IMR-90 (cell line): ENCODE measurements at regions not wholly inside any gene's neighbourhood (a gene's known extent, or its start where the extent isn't known, plus 50 kb on each side); places are given as distances from the start of the nearest gene placed in this dataset.

Experiments
- ATAC-seq: fragments of 200-7000 bp; cut with Tn5 transposase; 2 replicates; pipeline ENCODE4 v1.9.1; 2020; ENCODE audit warnings: low read depth, mild to moderate bottlenecking, moderate library complexity
- BruUV-seq: library from RNA; stranded (reverse); fragments of 400-500 nt; replicated peaks from 2 replicates; lab custom pipeline; 2021; lab: Mats Ljungman, UMichigan
- CTCF ChIA-PET: fragments of 300-600 bp; formaldehyde crosslinking; extraction: SDS; loops from one replicate; lab custom pipeline; 2021; ENCODE audit warnings: antibody characterized with exemption; lab: Yijun Ruan, JAX
- POLR2A ChIA-PET: fragments of 300-600 bp; sonication (Branson Sonifier 250); formaldehyde crosslinking; loops from one replicate; lab custom pipeline; 2022; ENCODE audit warnings: antibody characterized with exemption; ENCODE audit not compliant: unreplicated experiment; lab: Charles Lee
- DNase-seq: peaks from one replicate; pipeline ENCODE4 v3.0.0; 2013
- H2AFZ ChIP-seq: replicated peaks from 2 replicates; pipeline ENCODE3; 2013; ENCODE audit warnings: low read length, mild to moderate bottlenecking; ENCODE audit not compliant: poor library complexity
- H2AK5ac ChIP-seq: 2 replicates; pipeline ENCODE4 v1.6.1; 2013; ENCODE audit warnings: low read depth, low read length, inconsistent platforms
- H2AK9ac ChIP-seq: replicated peaks from 2 replicates; pipeline ENCODE3; 2013; ENCODE audit warnings: mild to moderate bottlenecking, low read depth, low read length, moderate library complexity; ENCODE audit not compliant: poor library complexity
- H2BK120ac ChIP-seq: 2 replicates; pipeline ENCODE4 v1.6.1; 2013; ENCODE audit warnings: low read depth, low read length, inconsistent platforms
- H2BK15ac ChIP-seq: 3 replicates; pipeline ENCODE4 v1.6.1; 2013; ENCODE audit warnings: low read depth, low read length, inconsistent platforms
- H2BK20ac ChIP-seq: 2 replicates; pipeline ENCODE4 v1.6.1; 2013; ENCODE audit warnings: low read depth, mild to moderate bottlenecking, inconsistent platforms, low read length, moderate library complexity
- H2BK5ac ChIP-seq: 2 replicates; pipeline ENCODE4 v1.6.1; 2013; ENCODE audit warnings: mild to moderate bottlenecking, low read depth, low read length, inconsistent platforms; ENCODE audit not compliant: poor library complexity, severe bottlenecking
- H3K14ac ChIP-seq: replicated peaks from 2 replicates; pipeline ENCODE4 v1.6.1; 2013; ENCODE audit warnings: low read depth, low read length, inconsistent platforms
- H3K18ac ChIP-seq: 2 replicates; pipeline ENCODE4 v1.6.1; 2013; ENCODE audit warnings: low read depth, low read length, control low read depth
- H3K23ac ChIP-seq: 2 replicates; pipeline ENCODE4 v1.6.1; 2013; ENCODE audit warnings: low read depth, low read length, inconsistent platforms
- H3K27ac ChIP-seq: 2 replicates; pipeline ENCODE4 v1.5.1; 2013; ENCODE audit warnings: mild to moderate bottlenecking, control low read depth, low read length; ENCODE audit not compliant: insufficient read depth
- H3K27me3 ChIP-seq: 2 replicates; pipeline ENCODE4 v1.6.1; 2013; ENCODE audit warnings: low read length; ENCODE audit not compliant: control insufficient read depth, insufficient read depth
- H3K36me3 ChIP-seq: 2 replicates; pipeline ENCODE4 v1.6.1; 2013; ENCODE audit warnings: low read length, mixed read lengths; ENCODE audit not compliant: control insufficient read depth, insufficient read depth
- H3K4ac ChIP-seq: 2 replicates; pipeline ENCODE4 v1.6.1; 2013; ENCODE audit warnings: low read depth, low read length, inconsistent platforms
- H3K4me1 ChIP-seq: 2 replicates; pipeline ENCODE4 v1.6.1; 2013; ENCODE audit warnings: low read length, mixed read lengths; ENCODE audit not compliant: control insufficient read depth, insufficient read depth
- H3K4me2 ChIP-seq: 2 replicates; pipeline ENCODE4 v1.6.1; 2013; ENCODE audit warnings: low read depth, mild to moderate bottlenecking, control low read depth, low read length, moderate library complexity
- H3K4me3 ChIP-seq: 2 replicates; pipeline ENCODE4 v1.5.1; 2013; ENCODE audit warnings: low read depth, mild to moderate bottlenecking, control low read depth, low read length, moderate library complexity; ENCODE audit not compliant: insufficient read depth
- H3K56ac ChIP-seq: 2 replicates; pipeline ENCODE4 v1.6.1; 2013; ENCODE audit warnings: low read length, inconsistent platforms; ENCODE audit not compliant: insufficient read depth; ENCODE audit errors: extremely low read depth
- H3K79me1 ChIP-seq, 2 experiments: 2 replicates each; pipeline ENCODE4 v1.6.1; 2013; ENCODE audit warnings: low read length in 2 of 2, inconsistent platforms in 1 of 2, low read depth in 1 of 2
- H3K9ac ChIP-seq: 2 replicates; pipeline ENCODE4 v1.6.1; 2013; ENCODE audit warnings: low read depth, low read length, control low read depth
- H3K9me1 ChIP-seq: 2 replicates; pipeline ENCODE4 v1.6.1; 2013; ENCODE audit warnings: low read length, inconsistent platforms; ENCODE audit not compliant: insufficient read depth
- H3K9me3 ChIP-seq: 2 replicates; pipeline ENCODE4 v1.6.1; 2013; ENCODE audit warnings: low read length; ENCODE audit not compliant: control insufficient read depth, insufficient read depth
- H4K20me1 ChIP-seq: 2 replicates; pipeline ENCODE4 v1.6.1; 2013; ENCODE audit warnings: low read length, inconsistent platforms; ENCODE audit not compliant: insufficient read depth
- H4K5ac ChIP-seq: 2 replicates; pipeline ENCODE4 v1.6.1; 2013; ENCODE audit warnings: mild to moderate bottlenecking, low read depth, low read length, control low read depth
- H4K8ac ChIP-seq, 2 experiments: 2 replicates each; pipeline ENCODE4 v1.6.1; 2013; ENCODE audit warnings: low read depth in 2 of 2, low read length in 2 of 2, control low read depth in 1 of 2, inconsistent platforms in 1 of 2
- H4K91ac ChIP-seq: 2 replicates; pipeline ENCODE4 v1.6.1; 2013; ENCODE audit warnings: low read depth, low read length, inconsistent platforms; ENCODE audit not compliant: insufficient read depth
- BHLHE40 ChIP-seq: fragments of 150-350 bp; IDR thresholded peaks from 2 replicates; pipeline ENCODE4 v1.6.1; 2016; ENCODE audit warnings: mild to moderate bottlenecking, low read depth, low read length
- CEBPB ChIP-seq: IDR thresholded peaks from 2 replicates; pipeline ENCODE4 v1.6.1; 2012; ENCODE audit warnings: low read depth, low read length, improper control_type of control experiment
- CHD1 ChIP-seq: IDR thresholded peaks from 2 replicates; pipeline ENCODE4 v1.6.1; 2012; ENCODE audit warnings: low read depth, low read length, improper control_type of control experiment
- FOS ChIP-seq: fragments of 150-350 bp; IDR thresholded peaks from 2 replicates; pipeline ENCODE4 v1.6.1; 2016; ENCODE audit warnings: low read depth, low read length
- MAFK ChIP-seq: IDR thresholded peaks from 2 replicates; pipeline ENCODE4 v1.6.1; 2012; ENCODE audit warnings: low read depth, low read length, improper control_type of control experiment
- MAZ ChIP-seq: IDR thresholded peaks from 2 replicates; pipeline ENCODE4 v1.6.1; 2012; ENCODE audit warnings: low read depth, mild to moderate bottlenecking, low read length, improper control_type of control experiment, moderate library complexity, borderline replicate concordance
- MXI1 ChIP-seq: IDR thresholded peaks from 2 replicates; pipeline ENCODE4 v1.6.1; 2012; ENCODE audit warnings: low read depth, mild to moderate bottlenecking, low read length, moderate library complexity, borderline replicate concordance
- NFE2L2 ChIP-seq: fragments of 150-350 bp; IDR thresholded peaks from 2 replicates; pipeline ENCODE4 v1.6.1; 2016; ENCODE audit warnings: low read depth, mild to moderate bottlenecking, low read length
- POLR2A ChIP-seq: IDR thresholded peaks from 2 replicates; pipeline ENCODE4 v1.6.1; 2012; ENCODE audit warnings: mild to moderate bottlenecking, low read depth, low read length
- RAD21 ChIP-seq: IDR thresholded peaks from 2 replicates; pipeline ENCODE4 v1.6.1; 2012; ENCODE audit warnings: low read length, improper control_type of control experiment
- RCOR1 ChIP-seq: IDR thresholded peaks from 2 replicates; pipeline ENCODE4 v1.6.1; 2012; ENCODE audit warnings: mild to moderate bottlenecking, low read length, improper control_type of control experiment; ENCODE audit not compliant: insufficient replicate concordance
- RFX5 ChIP-seq: IDR thresholded peaks from 2 replicates; pipeline ENCODE4 v1.8.0; 2012; ENCODE audit warnings: low read depth, mild to moderate bottlenecking, low read length, moderate library complexity
- SMC3 ChIP-seq: fragments of 150-350 bp; IDR thresholded peaks from 2 replicates; pipeline ENCODE4 v1.6.1; 2016; ENCODE audit warnings: low read depth, mild to moderate bottlenecking, antibody characterized with exemption, low read length, moderate library complexity
- WGBS, 2 experiments: methylation state at CpG; one replicate each; pipeline versions ENCODE4 v1.1.5 to v1.1.7; 2013; ENCODE audit warnings: missing lambda C conversion rate in 2 of 2; ENCODE audit not compliant: insufficient read length in 1 of 2; ENCODE audit errors: extremely low coverage in 2 of 2; 5-methylcytosine and 5-hydroxymethylcytosine counted together
- dilution Hi-C: fragments of 300-500 bp; cut with HindIII; formaldehyde crosslinking; loops from one replicate; pipeline ENCODE4 v1.14.3; 2018; ENCODE audit warnings: low sequenced_read_pairs; ENCODE audit not compliant: unreplicated experiment
- in situ Hi-C: fragments of 300-500 bp; cut with MboI; formaldehyde crosslinking; loops from 3 replicates; pipeline ENCODE4 v1.14.3; 2019; ENCODE audit warnings: low sequenced_read_pairs, inconsistent platforms, mixed read lengths
- intact Hi-C: fragments of 100-400 bp; cut with micrococcal nuclease; formaldehyde crosslinking; loops from 2 replicates; pipeline ENCODE4 v1.10.0; 2022
- TF ChIP-seq, protein P1 (sequence below): conservative IDR thresholded peaks from 2 replicates; pipeline ENCODE4 v1.5.1; 2012; ENCODE audit warnings: mild to moderate bottlenecking, low read depth, low read length, improper control_type of control experiment
- TF ChIP-seq, protein P2 (sequence below): fragments of 150-350 bp; IDR thresholded peaks from 2 replicates; pipeline ENCODE4 v1.6.1; 2017; ENCODE audit warnings: mild to moderate bottlenecking, antibody characterized with exemption, low read length, low read depth
- TF ChIP-seq, protein P3 (sequence below): fragments of 150-350 bp; IDR thresholded peaks from 2 replicates; pipeline ENCODE4 v1.6.1; 2016; ENCODE audit warnings: low read depth, mild to moderate bottlenecking, low read length, moderate library complexity, borderline replicate concordance

DNA sequence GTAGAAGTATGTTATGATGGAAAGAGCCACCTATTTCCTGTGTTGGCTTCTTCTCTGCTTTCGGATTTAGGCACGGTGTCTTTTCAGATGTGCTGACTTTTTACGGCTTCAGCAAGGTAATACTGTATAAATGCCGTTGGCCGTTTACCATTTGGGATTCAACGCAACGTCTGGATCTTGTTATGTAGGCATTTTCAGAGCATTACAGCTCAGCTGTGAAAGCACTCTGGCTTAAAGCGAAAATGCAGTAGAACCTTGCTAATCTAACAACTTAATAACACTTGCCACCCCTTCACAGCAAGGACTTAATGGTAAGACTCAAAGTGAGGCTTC is 229.9 kb downstream of the EFCAB11 start:
- no peak for ATAC-seq
- H3K23ac ChIP-seq = no peak overlapping the region
- CTCF ChIA-PET = no interaction called here
- no peak for DNase-seq
- no peak overlapping the region for H3K14ac ChIP-seq
- 100% methylated on average over 1 of the region's 8 CpGs; no CpG with 5 or more reads in 1 of the 2 experiments for WGBS, 2 experiments
- no peak overlapping the region for H2AK5ac ChIP-seq
- no peaks in the 10 kb centered on the region for H4K20me1 ChIP-seq
- H3K9ac ChIP-seq = no peak overlapping the region
- H3K4me2 ChIP-seq = no peak overlapping the region
- no peak overlapping the region for H3K4me3 ChIP-seq
- no peak overlapping the region for H4K91ac ChIP-seq
- in situ Hi-C loops (no loop called here), dilution Hi-C loops (no loop called here), intact Hi-C loops (no loop called here)
- H2BK20ac ChIP-seq = no peak overlapping the region
- no peak overlapping the region for H3K4ac ChIP-seq
- H3K79me1 ChIP-seq = no peaks in the 10 kb centered on the region
- no peak overlapping the region for H4K5ac ChIP-seq
- H3K9me3 ChIP-seq = no peaks in the 10 kb centered on the region
- no TSS peak for BruUV-seq
- no peak overlapping the region for H2AK9ac ChIP-seq
- H3K56ac ChIP-seq = no peak overlapping the region
- no peak overlapping the region for H2BK5ac ChIP-seq
- no peak overlapping the region for H4K8ac ChIP-seq
- H3K9me1 ChIP-seq = no peaks in the 10 kb centered on the region
- H3K4me1 ChIP-seq = no peaks in the 10 kb centered on the region
- H2BK120ac ChIP-seq = no peak overlapping the region
- H3K18ac ChIP-seq = no peak overlapping the region
- no peak overlapping the region for H3K27ac ChIP-seq
- no peaks in the 10 kb centered on the region for H3K36me3 ChIP-seq
- no peak for TF ChIP-seq RCOR1
- no peak for TF ChIP-seq FOS
- TF ChIP-seq, protein P1, sequence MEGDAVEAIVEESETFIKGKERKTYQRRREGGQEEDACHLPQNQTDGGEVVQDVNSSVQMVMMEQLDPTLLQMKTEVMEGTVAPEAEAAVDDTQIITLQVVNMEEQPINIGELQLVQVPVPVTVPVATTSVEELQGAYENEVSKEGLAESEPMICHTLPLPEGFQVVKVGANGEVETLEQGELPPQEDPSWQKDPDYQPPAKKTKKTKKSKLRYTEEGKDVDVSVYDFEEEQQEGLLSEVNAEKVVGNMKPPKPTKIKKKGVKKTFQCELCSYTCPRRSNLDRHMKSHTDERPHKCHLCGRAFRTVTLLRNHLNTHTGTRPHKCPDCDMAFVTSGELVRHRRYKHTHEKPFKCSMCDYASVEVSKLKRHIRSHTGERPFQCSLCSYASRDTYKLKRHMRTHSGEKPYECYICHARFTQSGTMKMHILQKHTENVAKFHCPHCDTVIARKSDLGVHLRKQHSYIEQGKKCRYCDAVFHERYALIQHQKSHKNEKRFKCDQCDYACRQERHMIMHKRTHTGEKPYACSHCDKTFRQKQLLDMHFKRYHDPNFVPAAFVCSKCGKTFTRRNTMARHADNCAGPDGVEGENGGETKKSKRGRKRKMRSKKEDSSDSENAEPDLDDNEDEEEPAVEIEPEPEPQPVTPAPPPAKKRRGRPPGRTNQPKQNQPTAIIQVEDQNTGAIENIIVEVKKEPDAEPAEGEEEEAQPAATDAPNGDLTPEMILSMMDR = no peak
- no peak for TF ChIP-seq MAZ
- TF ChIP-seq, protein P2, sequence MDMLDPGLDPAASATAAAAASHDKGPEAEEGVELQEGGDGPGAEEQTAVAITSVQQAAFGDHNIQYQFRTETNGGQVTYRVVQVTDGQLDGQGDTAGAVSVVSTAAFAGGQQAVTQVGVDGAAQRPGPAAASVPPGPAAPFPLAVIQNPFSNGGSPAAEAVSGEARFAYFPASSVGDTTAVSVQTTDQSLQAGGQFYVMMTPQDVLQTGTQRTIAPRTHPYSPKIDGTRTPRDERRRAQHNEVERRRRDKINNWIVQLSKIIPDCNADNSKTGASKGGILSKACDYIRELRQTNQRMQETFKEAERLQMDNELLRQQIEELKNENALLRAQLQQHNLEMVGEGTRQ = no peak
- no peak for TF ChIP-seq CHD1
- TF ChIP-seq MXI1 = no peak
- no peak for TF ChIP-seq MAFK
- TF ChIP-seq BHLHE40 = no peak
- TF ChIP-seq RFX5 = no peak
- no peak for TF ChIP-seq POLR2A
- TF ChIP-seq RAD21 = no peak
- TF ChIP-seq SMC3 = no peak
- TF ChIP-seq, protein P3, sequence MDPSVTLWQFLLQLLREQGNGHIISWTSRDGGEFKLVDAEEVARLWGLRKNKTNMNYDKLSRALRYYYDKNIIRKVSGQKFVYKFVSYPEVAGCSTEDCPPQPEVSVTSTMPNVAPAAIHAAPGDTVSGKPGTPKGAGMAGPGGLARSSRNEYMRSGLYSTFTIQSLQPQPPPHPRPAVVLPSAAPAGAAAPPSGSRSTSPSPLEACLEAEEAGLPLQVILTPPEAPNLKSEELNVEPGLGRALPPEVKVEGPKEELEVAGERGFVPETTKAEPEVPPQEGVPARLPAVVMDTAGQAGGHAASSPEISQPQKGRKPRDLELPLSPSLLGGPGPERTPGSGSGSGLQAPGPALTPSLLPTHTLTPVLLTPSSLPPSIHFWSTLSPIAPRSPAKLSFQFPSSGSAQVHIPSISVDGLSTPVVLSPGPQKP = no peak
- TF ChIP-seq NFE2L2 = no peak
- no peak for TF ChIP-seq CEBPB
- no peak overlapping the region for H2BK15ac ChIP-seq
- POLR2A ChIA-PET = no interaction called here
- no peaks in the 10 kb centered on the region for H3K27me3 ChIP-seq
- H2AFZ ChIP-seq = no peak overlapping the region
